ENCODE measurements at regions not wholly inside any gene's neighbourhood (a gene's known extent, or its start where the extent isn't known, plus 50 kb on each side); places are given as distances from the start of the nearest gene placed in this dataset.

DNA sequence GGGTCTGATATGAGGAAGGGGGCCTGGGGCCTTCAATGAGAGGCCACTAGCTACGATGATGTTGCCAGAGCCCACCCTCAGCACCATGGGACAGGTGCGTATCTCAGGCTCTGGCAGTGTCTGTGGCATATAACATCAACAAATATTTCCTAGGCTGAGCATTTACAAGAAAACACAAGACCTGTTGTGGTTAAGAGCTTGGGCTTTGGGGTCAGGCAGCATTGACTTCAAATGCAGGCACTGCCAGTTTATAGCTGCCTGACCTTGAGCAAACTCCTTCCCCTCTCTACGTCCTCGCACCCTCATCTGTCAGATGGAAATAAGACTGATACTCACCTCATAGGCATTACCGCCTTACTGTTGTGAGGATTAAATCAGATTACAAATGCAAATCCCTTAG, 156.0 kb downstream of the KATNAL1 start:
- no peak for DNase-seq (ENCODE audit: low spot score)

DNA sequence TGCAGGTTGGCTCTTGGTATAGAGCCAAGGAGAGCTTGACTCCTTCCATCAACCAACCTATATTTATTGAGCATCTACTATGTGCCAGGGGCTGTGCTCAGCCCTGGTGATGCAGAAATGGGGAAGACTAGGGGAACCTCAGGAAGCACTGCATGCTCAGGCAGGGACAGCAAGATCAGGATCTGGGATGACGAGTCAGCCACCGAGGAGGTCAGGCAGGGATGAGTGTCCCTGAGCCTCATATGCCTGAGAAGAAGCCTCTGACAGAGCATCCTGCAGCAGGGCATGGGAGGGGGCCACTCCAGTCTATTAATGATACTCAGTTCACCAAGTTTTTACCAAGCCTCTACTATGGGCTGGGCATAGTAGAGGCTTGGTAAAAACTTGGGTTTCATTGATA, 158.1 kb downstream of the KATNAL1 start:
- DNase-seq (ENCODE audit: low spot score): no peak

DNA sequence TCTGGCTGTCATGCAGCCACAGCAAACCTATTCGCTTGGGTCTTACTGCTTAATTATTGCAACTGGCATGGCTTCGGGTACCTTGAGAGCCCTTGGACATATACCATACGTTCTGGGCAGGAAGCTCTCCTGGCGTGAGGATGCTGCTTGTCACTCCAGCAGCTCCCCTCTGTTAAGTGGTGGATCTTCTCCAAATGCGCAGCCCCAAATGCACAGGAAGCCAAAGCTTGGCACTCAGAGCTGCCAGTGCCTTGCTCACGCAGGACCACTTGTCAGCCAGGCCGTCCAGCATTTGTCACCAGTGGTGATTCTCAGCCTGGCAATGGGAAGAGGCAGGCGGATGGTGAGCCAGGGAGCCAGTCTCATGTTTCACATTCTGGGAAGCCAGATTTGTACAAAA, 158.6 kb downstream of the KATNAL1 start:
- no peak for DNase-seq (ENCODE audit: low spot score)

DNA sequence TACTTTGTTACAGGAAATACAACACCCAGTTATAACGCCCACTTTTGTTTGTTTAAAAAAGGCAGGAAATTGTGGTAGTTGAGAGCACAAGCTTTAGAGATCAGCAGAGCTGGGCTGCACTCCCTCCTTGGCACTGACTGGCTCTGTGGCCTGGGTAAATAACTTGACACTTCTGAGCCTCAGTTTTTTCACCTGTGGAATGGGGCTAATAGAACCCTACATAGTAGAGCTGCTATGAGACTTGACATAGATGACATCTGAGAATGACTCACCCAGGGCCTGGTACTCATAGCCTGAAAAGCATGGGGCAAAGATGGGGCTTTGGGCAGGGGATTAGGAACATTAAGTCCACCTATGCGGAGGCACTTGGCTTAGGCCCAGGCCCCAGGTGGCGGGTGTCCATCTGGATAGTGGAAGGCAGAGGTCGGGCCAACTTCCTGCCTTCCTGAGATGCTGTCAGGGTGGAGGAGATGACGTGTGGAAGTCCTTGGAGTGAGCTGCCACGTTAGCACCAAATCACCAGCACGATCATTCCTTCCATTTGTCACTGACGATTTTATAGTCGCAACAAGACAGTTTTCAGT, 159.1 kb downstream of the KATNAL1 start:
- DNase-seq (ENCODE audit: low spot score): no peak

DNA sequence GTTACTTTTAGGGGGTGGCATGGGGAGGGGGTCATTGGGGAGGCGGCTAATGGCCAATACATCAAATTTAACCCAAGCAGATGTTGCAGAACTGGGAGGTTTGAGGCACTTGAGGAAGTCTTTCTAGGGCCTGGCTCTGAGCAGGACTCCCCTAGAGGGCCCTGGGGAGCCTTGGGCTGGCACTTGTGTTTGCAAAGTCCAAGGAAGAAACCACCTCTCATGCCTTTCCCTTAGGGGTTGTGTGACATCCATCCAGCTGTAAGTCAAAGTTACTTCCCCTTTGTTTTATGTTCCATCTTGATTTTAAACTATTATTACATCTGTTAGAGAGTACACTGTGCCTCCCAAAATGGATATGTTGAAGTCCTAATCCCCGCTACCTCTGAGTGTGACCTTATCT, 159.9 kb downstream of the KATNAL1 start:
- DNase-seq (ENCODE audit: low spot score): no peak

DNA sequence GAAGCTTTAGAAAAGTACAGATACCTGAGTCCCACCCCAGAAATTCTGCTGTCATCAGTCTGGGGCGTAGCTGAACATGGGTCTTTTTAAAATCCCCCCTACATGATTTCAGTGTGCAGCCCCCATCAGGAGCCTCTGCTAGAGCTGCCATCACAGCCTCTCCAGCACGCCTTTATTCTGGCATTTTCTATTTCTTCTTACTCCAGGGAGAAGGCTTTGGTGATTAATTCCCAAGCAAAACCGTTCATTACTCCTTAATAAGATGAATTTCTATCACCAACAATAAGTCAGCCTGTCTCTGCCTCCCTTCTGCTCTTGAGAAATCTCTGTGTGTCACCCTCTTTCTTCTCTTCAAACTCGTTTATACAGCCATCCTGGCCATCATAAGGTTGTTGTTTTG, 160.3 kb downstream of the KATNAL1 start:
- DNase-seq (ENCODE audit: low spot score): no peak

DNA sequence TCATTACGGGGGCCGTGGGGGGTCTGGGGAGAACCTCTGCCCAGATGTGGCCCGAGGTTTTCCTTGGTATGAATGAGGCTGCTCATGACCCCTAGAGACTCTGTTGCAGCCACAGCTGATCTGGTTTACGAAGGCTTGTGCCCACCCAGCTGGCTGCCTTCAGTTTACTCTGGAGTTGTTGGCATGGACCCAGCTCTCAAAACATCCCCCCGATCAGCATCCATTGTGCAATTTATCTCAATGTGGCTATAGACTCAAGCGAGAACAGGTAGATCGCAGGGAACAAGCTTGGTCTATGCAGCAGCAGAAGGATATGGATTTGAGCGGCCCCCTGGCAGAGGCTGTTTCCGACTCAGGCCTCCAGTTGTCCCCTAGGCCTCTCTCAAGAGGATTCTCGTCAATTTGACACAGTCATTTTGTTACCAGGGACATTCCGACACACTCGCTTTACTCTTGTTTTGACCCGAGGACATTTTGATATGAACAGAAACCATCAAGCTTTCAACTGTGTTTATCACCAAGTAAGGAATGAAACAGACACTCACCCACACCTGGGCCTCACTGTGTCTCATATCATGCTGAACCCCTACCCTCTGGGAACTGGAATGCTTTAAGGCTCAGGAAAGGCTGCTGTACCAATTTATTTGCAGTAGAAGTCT, 161.5 kb downstream of the KATNAL1 start:
- DNase-seq (ENCODE audit: low spot score): no peak

DNA sequence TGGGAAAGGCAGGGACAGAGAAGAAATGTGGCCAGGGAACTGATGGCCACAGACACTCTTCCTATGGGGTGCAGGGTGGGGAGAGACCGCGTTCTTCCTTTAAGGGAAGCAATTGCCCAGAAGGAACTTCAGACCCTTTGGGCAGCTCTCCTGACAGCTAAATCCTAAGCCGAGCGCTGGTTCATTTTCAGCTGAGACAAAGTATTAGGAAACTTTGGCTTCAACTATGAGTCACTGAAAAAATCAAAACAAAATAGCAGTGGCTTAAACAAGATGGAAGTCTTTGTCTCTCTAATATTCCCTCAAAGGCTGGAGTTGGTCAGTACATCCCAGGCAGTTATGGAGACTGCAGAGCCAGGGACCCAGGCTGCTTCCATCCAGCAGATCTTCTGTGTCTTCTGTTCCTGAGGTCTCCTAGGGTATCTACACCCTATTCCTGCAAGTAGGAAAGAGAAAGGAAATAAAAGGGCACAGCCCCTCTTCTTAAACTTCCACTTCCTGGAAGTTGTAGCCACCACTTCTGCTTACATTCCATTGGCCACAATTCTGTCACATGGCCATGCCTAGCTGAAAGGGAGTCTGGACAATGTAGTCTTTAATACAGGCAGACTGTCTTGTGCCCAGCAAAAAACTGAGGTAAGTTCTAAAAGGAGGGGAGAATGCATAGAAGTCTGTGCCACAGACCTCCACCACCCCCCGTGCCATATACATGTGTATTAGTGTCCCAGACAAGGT, 163.5 kb downstream of the KATNAL1 start:
- DNase-seq (ENCODE audit: low spot score): peak; percentile 27

DNA sequence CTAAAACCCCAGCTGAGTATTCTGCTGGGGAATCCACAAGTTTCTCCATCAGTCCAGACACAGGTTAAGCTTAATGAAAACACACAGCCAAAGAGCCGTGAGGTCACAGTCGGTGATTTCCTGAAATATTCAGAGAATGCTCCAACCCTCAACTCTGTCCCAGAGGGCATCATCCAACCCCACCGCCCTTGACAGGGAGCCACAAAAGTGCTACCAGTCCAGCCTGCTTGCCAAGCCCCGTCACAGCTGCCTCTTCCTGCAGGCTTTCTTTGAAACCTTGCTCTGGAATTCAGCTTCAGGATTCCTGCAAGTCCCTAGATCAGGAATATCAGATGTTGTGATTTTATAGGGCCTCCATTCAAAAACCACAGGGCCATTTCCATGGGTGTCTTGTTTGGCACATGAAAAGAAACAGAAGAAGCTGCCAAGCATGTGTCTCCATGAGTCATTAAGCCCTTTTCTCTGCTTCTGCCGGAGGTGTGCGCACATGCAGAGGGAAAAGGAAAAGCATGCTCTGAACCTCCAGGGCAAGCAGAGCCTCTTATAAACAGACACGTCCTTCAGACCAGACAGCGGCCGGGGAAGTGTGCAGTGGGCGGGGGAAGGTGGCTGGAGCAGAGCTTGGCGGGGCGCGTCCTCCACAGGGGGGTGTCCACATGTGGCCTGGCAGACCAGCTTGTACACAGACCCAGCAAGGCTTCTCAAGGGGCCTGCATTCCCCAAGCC, 164.7 kb downstream of the KATNAL1 start:
- peak; percentile 93 for DNase-seq (ENCODE audit: low spot score)

DNA sequence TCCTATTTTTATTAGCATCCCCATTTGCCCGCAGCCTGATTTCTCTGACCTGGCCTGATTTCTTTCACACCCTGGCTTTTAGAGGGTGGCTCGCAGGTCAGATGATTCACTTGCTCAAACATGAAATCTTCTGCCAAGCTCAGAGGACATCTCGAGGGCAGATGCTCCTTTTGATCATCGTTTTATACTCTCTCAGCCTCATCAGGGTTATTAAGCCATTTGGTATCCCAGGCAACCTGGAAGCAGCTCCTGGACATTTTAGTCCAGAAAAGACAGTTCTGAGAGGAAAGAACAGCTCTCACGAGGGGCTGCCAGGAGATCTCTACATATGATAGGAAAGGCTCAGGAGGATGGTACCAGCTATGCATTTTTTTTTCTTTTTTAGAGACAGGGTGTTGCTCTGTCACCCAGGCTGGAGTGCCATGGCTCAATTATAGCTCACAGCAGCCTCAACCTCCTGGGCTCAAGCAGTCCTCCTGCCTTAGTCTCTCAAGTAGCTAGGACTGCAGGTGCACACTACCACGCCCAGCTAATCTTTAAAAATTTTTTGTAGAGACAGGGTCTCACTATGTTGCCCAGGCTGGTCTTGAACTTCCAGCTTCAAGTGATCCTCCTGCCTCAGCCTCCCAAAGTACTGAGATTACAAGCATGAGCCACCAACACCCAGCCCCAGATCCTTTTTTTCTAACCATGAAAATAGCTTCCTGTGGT, 165.4 kb downstream of the KATNAL1 start:
- no peak for DNase-seq (ENCODE audit: low spot score)

DNA sequence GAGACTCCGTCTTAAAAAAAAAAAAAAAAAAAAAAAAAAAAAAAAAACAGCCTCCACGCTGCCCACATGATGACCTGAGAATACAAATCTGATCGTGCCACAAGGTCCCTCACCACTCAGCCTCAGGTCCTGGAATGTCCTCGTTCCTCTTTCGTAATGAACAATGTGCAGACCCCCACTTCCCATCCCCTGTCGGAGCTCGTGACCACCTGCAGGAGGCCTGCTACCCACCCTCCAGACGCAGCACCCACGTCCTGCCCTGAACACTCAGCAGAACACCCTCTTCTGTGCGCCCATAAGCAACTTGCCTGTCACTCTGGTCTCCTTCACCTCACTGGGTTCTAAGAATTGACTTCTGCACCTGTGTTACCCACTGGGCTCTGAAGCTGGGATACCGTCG, 166.4 kb downstream of the KATNAL1 start:
- DNase-seq (ENCODE audit: low spot score): no peak

DNA sequence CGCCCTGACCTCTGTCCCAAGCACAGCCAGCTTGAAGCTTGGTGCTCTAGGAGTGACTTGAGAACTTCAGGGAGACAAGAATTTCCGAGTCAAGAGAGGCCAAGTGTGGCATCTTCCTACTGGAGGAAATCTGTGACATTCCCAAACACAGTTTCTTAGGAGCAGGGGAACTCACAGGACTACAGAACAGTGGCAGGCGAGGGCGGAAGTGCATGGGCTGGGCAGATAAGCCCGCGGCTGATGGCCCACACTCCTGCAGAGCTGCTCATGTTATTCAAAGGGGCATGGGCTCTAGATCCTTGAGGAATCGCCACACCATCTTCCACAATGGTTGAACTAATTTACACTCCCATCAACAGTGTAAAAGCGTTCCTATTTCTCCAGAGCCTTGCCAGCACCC, 168.8 kb downstream of the KATNAL1 start:
- no peak for DNase-seq (ENCODE audit: low spot score)

DNA sequence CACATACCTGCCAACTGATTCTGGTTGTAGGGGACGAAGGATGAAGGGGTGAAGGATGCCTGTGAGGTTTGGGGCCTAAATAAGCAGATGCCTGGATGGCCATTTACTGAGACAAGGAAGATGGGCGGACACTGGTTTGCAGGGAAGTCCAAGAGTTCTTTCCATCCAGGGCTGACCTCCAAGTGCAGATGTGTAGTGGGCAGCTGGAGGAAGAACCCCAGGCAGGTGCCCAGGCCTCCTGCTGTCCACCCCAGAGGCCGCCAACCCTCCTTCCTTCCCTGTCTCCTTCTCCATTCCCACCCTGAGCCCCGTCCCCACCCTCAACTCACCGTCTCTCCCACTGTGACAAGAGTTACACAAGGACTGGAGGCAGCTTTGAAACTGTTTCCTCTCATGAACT, 171.5 kb downstream of the KATNAL1 start:
- DNase-seq (ENCODE audit: low spot score): no peak

DNA sequence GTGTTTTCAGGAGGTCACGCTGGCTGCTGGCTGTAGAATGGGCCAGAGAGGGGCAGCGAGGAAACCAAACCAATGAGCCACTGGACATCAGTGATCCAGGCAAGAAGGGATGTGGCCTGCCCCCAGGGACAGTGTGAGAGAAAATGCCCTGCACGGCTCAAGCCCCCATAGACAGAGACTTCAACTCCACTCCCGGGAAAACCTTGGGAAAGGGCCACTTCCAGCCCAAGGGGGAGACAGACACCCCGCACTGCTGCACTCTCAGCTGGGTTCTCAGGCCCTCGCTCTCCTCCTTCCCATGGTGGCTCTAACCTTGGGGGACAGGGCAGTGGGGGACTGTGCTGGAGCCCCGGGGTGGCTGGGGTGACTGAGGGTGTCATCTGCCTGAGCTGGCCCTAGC, 172.0 kb downstream of the KATNAL1 start:
- DNase-seq (ENCODE audit: low spot score): no peak

DNA sequence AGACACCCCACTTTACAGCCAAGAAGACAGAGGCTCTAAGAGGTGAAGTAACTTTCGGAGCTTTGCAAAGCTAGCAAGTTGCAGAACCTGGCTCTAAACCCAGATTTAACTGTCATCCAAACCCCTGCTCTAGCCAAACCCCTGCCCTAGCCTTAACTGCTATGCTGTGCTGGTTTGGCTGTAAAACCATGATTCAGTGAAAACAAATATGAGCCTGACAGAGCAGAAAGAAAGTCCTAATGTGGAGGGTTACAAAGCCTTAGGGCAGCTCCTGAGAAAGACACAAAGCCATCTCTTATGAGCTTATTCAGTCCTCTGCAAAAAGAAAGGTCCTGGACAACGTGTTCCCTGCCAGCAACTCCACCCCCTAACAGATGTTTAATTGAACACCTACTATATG, 172.8 kb downstream of the KATNAL1 start:
- DNase-seq (ENCODE audit: low spot score): no peak

DNA sequence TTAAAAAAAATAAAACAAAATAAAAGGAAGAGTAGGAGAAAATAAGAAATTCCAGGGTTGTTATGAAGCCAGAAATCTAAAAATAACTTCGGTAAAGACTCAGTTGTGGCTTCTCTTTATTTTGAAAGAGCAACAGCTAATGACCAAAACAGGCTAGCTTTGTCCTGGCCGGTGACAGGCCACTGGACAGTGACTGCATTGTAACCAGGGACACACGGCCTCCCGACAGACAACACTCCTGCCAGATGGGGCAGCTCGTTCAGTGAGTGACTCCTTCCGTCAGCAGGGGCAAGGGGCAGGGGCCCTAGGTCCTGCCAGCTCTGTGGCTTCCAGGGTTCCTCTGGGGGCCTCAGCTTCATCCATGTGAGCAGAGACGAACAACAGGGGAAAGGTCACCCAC, 173.4 kb downstream of the KATNAL1 start:
- DNase-seq (ENCODE audit: low spot score): no peak

DNA sequence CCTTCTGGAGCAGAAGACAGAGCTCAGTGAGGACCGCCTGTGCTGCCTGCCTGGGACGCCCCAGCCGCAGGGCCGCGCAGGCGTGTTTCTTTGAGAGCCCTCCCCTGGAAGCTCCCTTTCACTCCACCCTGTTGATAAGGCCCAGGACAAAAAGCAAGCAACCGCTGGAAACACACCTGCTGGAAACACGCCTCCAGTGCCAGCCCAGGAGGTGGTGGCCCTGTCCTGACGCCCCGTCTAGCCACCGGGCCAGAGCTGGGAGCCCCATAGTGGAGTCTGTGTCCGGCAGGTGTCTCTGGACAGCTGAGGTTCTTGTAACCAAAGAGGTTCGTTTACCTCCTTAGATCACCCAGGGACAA, 173.8 kb downstream of the KATNAL1 start:
- DNase-seq (ENCODE audit: low spot score): no peak

DNA sequence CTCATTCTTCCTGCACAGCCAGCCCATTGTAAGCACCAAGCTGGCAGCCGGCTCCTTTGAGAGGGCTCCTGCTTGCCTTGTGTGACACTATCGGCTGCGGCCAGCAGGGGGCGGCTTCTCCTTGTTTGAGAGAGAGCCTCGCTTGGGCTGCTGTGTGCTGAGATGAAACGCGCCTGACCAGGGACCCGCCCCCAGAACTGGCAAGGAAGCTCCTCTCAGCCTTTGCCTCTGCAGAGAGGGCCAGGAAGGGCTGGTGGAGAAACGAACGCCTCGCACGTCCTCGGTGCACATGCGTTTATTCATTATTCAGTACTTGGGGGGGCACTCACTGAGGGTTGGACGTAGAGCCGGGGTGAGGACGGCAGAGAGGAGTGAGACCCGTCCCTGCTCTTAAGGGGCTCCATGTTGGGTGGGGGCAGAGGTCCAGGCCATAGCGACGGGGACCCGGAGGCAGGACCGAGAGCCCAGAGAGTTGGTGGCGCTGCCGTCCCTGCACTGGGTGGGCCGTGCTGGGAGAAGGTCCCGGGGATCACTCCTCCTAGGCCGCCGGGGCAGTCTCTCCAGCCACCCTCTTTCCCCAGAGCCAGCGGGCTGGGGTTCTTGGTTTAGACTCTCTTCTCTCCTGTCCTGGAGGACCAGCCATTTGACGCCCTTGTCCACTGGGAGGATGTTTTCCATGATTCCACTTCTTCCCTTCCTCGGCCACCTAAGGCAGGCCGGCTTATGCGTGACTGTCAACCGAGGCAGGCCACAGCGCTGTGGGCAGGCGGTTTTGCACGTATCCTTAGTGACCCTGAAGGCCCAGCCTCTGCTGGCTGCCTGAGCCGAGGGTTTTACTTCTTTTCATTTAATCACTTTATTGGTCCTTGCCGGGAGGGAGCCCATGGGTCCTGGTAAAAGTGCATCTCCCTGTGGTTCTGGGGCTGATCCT, 174.5 kb downstream of the KATNAL1 start:
- DNase-seq (ENCODE audit: low spot score): peak; percentile 78

DNA sequence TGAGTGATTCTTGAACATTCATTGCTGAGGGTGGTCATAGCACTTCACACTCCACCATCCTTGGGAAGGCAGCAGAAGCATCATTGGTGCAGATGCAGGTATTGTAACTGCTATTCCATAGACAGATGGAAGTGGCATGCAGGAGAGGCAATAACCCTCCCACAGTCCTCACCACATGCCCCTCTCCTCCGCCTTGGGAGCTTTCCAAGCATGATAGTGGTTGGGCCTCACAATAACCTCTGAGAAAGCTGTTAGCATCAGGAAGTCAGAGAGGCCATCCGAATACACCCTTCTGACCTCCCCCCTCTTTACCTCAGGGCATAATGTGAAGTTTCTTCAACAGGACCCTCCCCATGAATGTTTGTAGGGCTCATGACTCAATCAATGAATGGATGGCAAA, 177.9 kb downstream of the KATNAL1 start:
- DNase-seq (ENCODE audit: low spot score): no peak

DNA sequence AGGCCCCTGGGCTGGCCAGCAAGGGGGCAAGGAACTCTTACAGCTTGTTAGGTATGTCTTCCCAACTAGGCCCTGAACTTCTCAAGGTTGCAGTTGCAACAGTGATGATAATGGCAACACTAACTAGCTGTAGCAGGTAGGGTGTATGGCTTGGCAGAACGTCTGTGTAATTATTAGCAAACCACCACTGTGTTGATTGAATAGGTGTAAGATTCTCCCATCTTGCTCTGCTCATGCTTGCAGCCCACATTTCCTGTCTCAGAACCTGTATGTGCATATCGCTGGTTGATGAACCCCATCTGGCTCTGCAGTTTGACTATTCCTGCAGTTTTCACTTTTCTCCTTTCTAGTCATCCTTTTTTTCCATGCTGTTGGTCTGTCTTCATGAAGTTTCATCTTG, 178.8 kb downstream of the KATNAL1 start:
- no peak for DNase-seq (ENCODE audit: low spot score)

DNA sequence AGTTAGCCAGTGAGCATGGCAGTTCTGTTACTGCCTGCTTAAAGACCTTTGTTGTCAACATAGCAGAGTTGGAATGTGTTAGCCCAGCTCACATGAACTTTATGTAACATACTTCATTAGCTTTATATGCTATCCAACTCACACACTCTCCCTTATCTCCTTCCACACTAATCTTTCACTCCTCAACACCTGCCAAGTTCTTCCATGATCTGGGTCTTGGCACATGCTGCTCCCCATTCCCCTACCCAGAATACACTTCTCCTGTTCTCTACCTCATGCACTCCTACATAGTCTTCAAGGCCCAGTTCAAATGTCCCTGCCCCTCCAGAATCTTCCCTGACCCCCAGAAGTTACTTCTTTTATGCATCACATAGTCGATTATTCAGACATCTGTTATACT, 179.3 kb downstream of the KATNAL1 start:
- no peak for DNase-seq (ENCODE audit: low spot score)

Measured in H4 (cell line).